Endothelial cell of umbilical vein (primary cell): ENCODE measurements at regions not wholly inside any gene's neighbourhood (a gene's known extent, or its start where the extent isn't known, plus 50 kb on each side); places are given as distances from the start of the nearest gene placed in this dataset.
"Not testable (repeated sequence)": the region's sequence is repeated elsewhere in the genome, so short reads cannot be mapped to it uniquely, and the experiment has no call there.

Source experiments
- BruUV-seq: library from RNA; stranded (reverse); fragments of 400-500 nt; replicated peaks from 2 replicates; lab custom pipeline; 2021; lab: Mats Ljungman, UMichigan
- CTCF ChIA-PET: fragments of 300-600, 350-600 bp; sonication (Branson Sonifier 250); formaldehyde crosslinking; loops from one replicate; lab custom pipeline; 2021; ENCODE audit warnings: antibody characterized with exemption, inconsistent platforms; lab: Charles Lee
- POLR2A ChIA-PET: fragments of 300-600, 350-600 bp; sonication (Branson Sonifier 250); formaldehyde crosslinking; loops from one replicate; lab custom pipeline; 2021; ENCODE audit warnings: antibody characterized with exemption, inconsistent platforms; lab: Charles Lee
- DNase-seq: peaks from one replicate; pipeline ENCODE4 v3.0.0-alpha.2; 2011; ENCODE audit warnings: low read depth, low spot score
- FAIRE-seq: peaks from 2 replicates; lab custom pipeline; 2011; peaks lifted over from hg19 to GRCh38; lab: Jason Lieb, UNC
- H2AFZ ChIP-seq: 2 replicates; pipeline ENCODE4 v1.6.0; 2012; ENCODE audit warnings: low read depth, low read length, control low read depth, inconsistent platforms
- H3K27ac ChIP-seq: 2 replicates; pipeline ENCODE4 v1.5.1; 2011; ENCODE audit warnings: low read depth, mild to moderate bottlenecking, control low read depth, low read length, moderate library complexity; ENCODE audit not compliant: insufficient read depth
- H3K27me3 ChIP-seq, 2 experiments: 2 replicates each; pipeline versions ENCODE4 v1.6.0 to v1.6.1; 2011; ENCODE audit warnings: low read length in 2 of 2, mixed read lengths in 1 of 2; ENCODE audit not compliant: control insufficient read depth in 2 of 2, insufficient read depth in 2 of 2
- H3K36me3 ChIP-seq, 2 experiments: 2 replicates in 1 of 2; 3 replicates in 1 of 2; pipeline ENCODE4 v1.5.1; 2011; ENCODE audit warnings: low read length in 2 of 2, mild to moderate bottlenecking in 1 of 2, moderate library complexity in 1 of 2; ENCODE audit not compliant: control insufficient read depth in 2 of 2, insufficient read depth in 2 of 2; ENCODE audit errors: extremely low read depth in 1 of 2
- H3K4me1 ChIP-seq: 3 replicates; pipeline ENCODE4 v1.5.1; 2011; ENCODE audit warnings: mild to moderate bottlenecking, low read length; ENCODE audit not compliant: control insufficient read depth, insufficient read depth; ENCODE audit errors: extremely low read depth
- H3K4me2 ChIP-seq: 2 replicates; pipeline ENCODE4 v1.6.1; 2011; ENCODE audit warnings: low read length, control low read depth, mixed read lengths; ENCODE audit not compliant: insufficient read depth
- H3K4me3 ChIP-seq, 3 experiments: fragments of 200-600 bp in 1 of 3; sonication (generic), shearing (Covaris generic) in 1 of 3; replicated peaks in 1 of 3; 2 replicates each; pipeline ENCODE4 v1.5.1; 2011 to 2016; ENCODE audit warnings: control low read depth in 3 of 3, low read length in 3 of 3, mild to moderate bottlenecking in 2 of 3, inconsistent platforms in 1 of 3, low read depth in 1 of 3, moderate library complexity in 1 of 3; ENCODE audit not compliant: insufficient read depth in 1 of 3
- H3K79me2 ChIP-seq: 2 replicates; pipeline ENCODE4 v1.6.0; 2012; ENCODE audit warnings: low read length, inconsistent platforms; ENCODE audit not compliant: control insufficient read depth, insufficient read depth
- H3K9ac ChIP-seq: replicated peaks from 2 replicates; pipeline ENCODE3; 2011; ENCODE audit warnings: low read length, control low read depth; ENCODE audit not compliant: insufficient read depth; ENCODE audit errors: extremely low read depth
- H3K9me1 ChIP-seq: replicated peaks from 3 replicates; pipeline ENCODE4 v1.6.0; 2011; ENCODE audit warnings: mild to moderate bottlenecking, low read length; ENCODE audit not compliant: control insufficient read depth, insufficient read depth; ENCODE audit errors: extremely low read depth
- H3K9me3 ChIP-seq: replicated peaks from 2 replicates; pipeline ENCODE4 v1.5.1; 2012; ENCODE audit warnings: low read length, inconsistent platforms; ENCODE audit not compliant: control insufficient read depth, insufficient read depth
- H4K20me1 ChIP-seq: replicated peaks from 2 replicates; pipeline ENCODE3; 2011; ENCODE audit warnings: mild to moderate bottlenecking, low read length; ENCODE audit not compliant: control insufficient read depth, insufficient read depth; ENCODE audit errors: extremely low read depth
- dilution Hi-C: fragments of 300-500 bp; cut with MboI; formaldehyde crosslinking; loops from one replicate; pipeline ENCODE4 v1.15.0; 2019; ENCODE audit warnings: low sequenced_read_pairs; ENCODE audit not compliant: extremely low pct_ligation_motif_present
- intact Hi-C: fragments of 100-400 bp; cut with micrococcal nuclease; formaldehyde crosslinking; loops from one replicate; pipeline ENCODE4 v1.10.0; 2022

- H3K79me2 ChIP-seq, DNase-seq, BruUV-seq, H3K9me3 ChIP-seq, H4K20me1 ChIP-seq, POLR2A ChIA-PET, H3K27me3 ChIP-seq, dilution Hi-C loops, H3K4me3 ChIP-seq, intact Hi-C loops, H3K27ac ChIP-seq, FAIRE-seq, CTCF ChIA-PET, H3K4me1 ChIP-seq, H3K36me3 ChIP-seq, H2AFZ ChIP-seq, H3K4me2 ChIP-seq, H3K9ac ChIP-seq, H3K9me1 ChIP-seq: not testable (repeated sequence)
Observed at GRCh38 chr15:24331964-24332363, 343.6 kb upstream of the NPAP1 start.

GRCh38 chr15:24341876-24342275 lies 333.7 kb upstream of the NPAP1 start:
- H3K27ac ChIP-seq, H4K20me1 ChIP-seq, dilution Hi-C loops, BruUV-seq, H2AFZ ChIP-seq, H3K9me1 ChIP-seq, H3K9ac ChIP-seq, intact Hi-C loops, H3K9me3 ChIP-seq, H3K27me3 ChIP-seq, FAIRE-seq, H3K4me2 ChIP-seq, H3K36me3 ChIP-seq, DNase-seq, POLR2A ChIA-PET, H3K4me3 ChIP-seq, H3K79me2 ChIP-seq, H3K4me1 ChIP-seq, CTCF ChIA-PET: not testable (repeated sequence)

- BruUV-seq, H3K9me1 ChIP-seq, H3K4me3 ChIP-seq, H3K4me2 ChIP-seq, H3K27me3 ChIP-seq, H2AFZ ChIP-seq, H3K36me3 ChIP-seq, H3K27ac ChIP-seq, FAIRE-seq, H3K9ac ChIP-seq, CTCF ChIA-PET, intact Hi-C loops, H3K9me3 ChIP-seq, H4K20me1 ChIP-seq, POLR2A ChIA-PET, H3K79me2 ChIP-seq, dilution Hi-C loops, H3K4me1 ChIP-seq, DNase-seq: not testable (repeated sequence)
Observed at GRCh38 chr15:24352777-24353176, 322.8 kb upstream of the NPAP1 start.

- H3K79me2 ChIP-seq, dilution Hi-C loops: not testable (repeated sequence)
Observed at GRCh38 chr15:24381103-24381502, 294.5 kb upstream of the NPAP1 start.

More at GRCh38 chr15:24381103-24381502, 294.5 kb upstream of the NPAP1 start:
- intact Hi-C loops = loop anchor here (5.0 kb wide), 1 partner anchor 214 kb away; no protein-coding TSS in a partner anchor
- H3K4me1 ChIP-seq, POLR2A ChIA-PET, H4K20me1 ChIP-seq, H3K9me3 ChIP-seq, H3K4me3 ChIP-seq, H3K36me3 ChIP-seq, DNase-seq, H3K9me1 ChIP-seq, H2AFZ ChIP-seq, H3K4me2 ChIP-seq, CTCF ChIA-PET, H3K27ac ChIP-seq, FAIRE-seq, BruUV-seq, H3K9ac ChIP-seq, H3K27me3 ChIP-seq: not testable (repeated sequence)
